Endothelial cell of umbilical vein (primary cell): ENCODE measurements at regions not wholly inside any gene's neighbourhood (a gene's known extent, or its start where the extent isn't known, plus 50 kb on each side); places are given as distances from the start of the nearest gene placed in this dataset.

Source experiments
- BruUV-seq: library from RNA; stranded (reverse); fragments of 400-500 nt; replicated peaks from 2 replicates; lab custom pipeline; 2021; lab: Mats Ljungman, UMichigan
- CTCF ChIA-PET: fragments of 300-600, 350-600 bp; sonication (Branson Sonifier 250); formaldehyde crosslinking; loops from one replicate; lab custom pipeline; 2021; ENCODE audit warnings: antibody characterized with exemption, inconsistent platforms; lab: Charles Lee
- POLR2A ChIA-PET: fragments of 300-600, 350-600 bp; sonication (Branson Sonifier 250); formaldehyde crosslinking; loops from one replicate; lab custom pipeline; 2021; ENCODE audit warnings: antibody characterized with exemption, inconsistent platforms; lab: Charles Lee
- DNase-seq: peaks from one replicate; pipeline ENCODE4 v3.0.0-alpha.2; 2011; ENCODE audit warnings: low read depth, low spot score
- FAIRE-seq: peaks from 2 replicates; lab custom pipeline; 2011; peaks lifted over from hg19 to GRCh38; lab: Jason Lieb, UNC
- H2AFZ ChIP-seq: 2 replicates; pipeline ENCODE4 v1.6.0; 2012; ENCODE audit warnings: low read depth, low read length, control low read depth, inconsistent platforms
- H3K27ac ChIP-seq: 2 replicates; pipeline ENCODE4 v1.5.1; 2011; ENCODE audit warnings: low read depth, mild to moderate bottlenecking, control low read depth, low read length, moderate library complexity; ENCODE audit not compliant: insufficient read depth
- H3K27me3 ChIP-seq, 2 experiments: 2 replicates each; pipeline versions ENCODE4 v1.6.0 to v1.6.1; 2011; ENCODE audit warnings: low read length in 2 of 2, mixed read lengths in 1 of 2; ENCODE audit not compliant: control insufficient read depth in 2 of 2, insufficient read depth in 2 of 2
- H3K36me3 ChIP-seq, 2 experiments: 2 replicates in 1 of 2; 3 replicates in 1 of 2; pipeline ENCODE4 v1.5.1; 2011; ENCODE audit warnings: low read length in 2 of 2, mild to moderate bottlenecking in 1 of 2, moderate library complexity in 1 of 2; ENCODE audit not compliant: control insufficient read depth in 2 of 2, insufficient read depth in 2 of 2; ENCODE audit errors: extremely low read depth in 1 of 2
- H3K4me1 ChIP-seq: 3 replicates; pipeline ENCODE4 v1.5.1; 2011; ENCODE audit warnings: mild to moderate bottlenecking, low read length; ENCODE audit not compliant: control insufficient read depth, insufficient read depth; ENCODE audit errors: extremely low read depth
- H3K4me2 ChIP-seq: 2 replicates; pipeline ENCODE4 v1.6.1; 2011; ENCODE audit warnings: low read length, control low read depth, mixed read lengths; ENCODE audit not compliant: insufficient read depth
- H3K4me3 ChIP-seq, 3 experiments: fragments of 200-600 bp in 1 of 3; sonication (generic), shearing (Covaris generic) in 1 of 3; replicated peaks in 1 of 3; 2 replicates each; pipeline ENCODE4 v1.5.1; 2011 to 2016; ENCODE audit warnings: control low read depth in 3 of 3, low read length in 3 of 3, mild to moderate bottlenecking in 2 of 3, inconsistent platforms in 1 of 3, low read depth in 1 of 3, moderate library complexity in 1 of 3; ENCODE audit not compliant: insufficient read depth in 1 of 3
- H3K79me2 ChIP-seq: 2 replicates; pipeline ENCODE4 v1.6.0; 2012; ENCODE audit warnings: low read length, inconsistent platforms; ENCODE audit not compliant: control insufficient read depth, insufficient read depth
- H3K9ac ChIP-seq: replicated peaks from 2 replicates; pipeline ENCODE3; 2011; ENCODE audit warnings: low read length, control low read depth; ENCODE audit not compliant: insufficient read depth; ENCODE audit errors: extremely low read depth
- H3K9me1 ChIP-seq: replicated peaks from 3 replicates; pipeline ENCODE4 v1.6.0; 2011; ENCODE audit warnings: mild to moderate bottlenecking, low read length; ENCODE audit not compliant: control insufficient read depth, insufficient read depth; ENCODE audit errors: extremely low read depth
- H3K9me3 ChIP-seq: replicated peaks from 2 replicates; pipeline ENCODE4 v1.5.1; 2012; ENCODE audit warnings: low read length, inconsistent platforms; ENCODE audit not compliant: control insufficient read depth, insufficient read depth
- H4K20me1 ChIP-seq: replicated peaks from 2 replicates; pipeline ENCODE3; 2011; ENCODE audit warnings: mild to moderate bottlenecking, low read length; ENCODE audit not compliant: control insufficient read depth, insufficient read depth; ENCODE audit errors: extremely low read depth
- EZH2 ChIP-seq: IDR thresholded peaks from 2 replicates; pipeline ENCODE4 v1.6.1; 2012; ENCODE audit warnings: borderline replicate concordance, low read depth, mild to moderate bottlenecking, moderate library complexity, low read length, inconsistent platforms; ENCODE audit not compliant: severe bottlenecking
- FOS ChIP-seq: IDR thresholded peaks from 2 replicates; pipeline ENCODE4 v1.6.1; 2011; ENCODE audit warnings: mild to moderate bottlenecking, low read length, moderate library complexity, borderline replicate concordance; ENCODE audit not compliant: insufficient read depth
- GATA2 ChIP-seq: IDR thresholded peaks from 2 replicates; pipeline ENCODE4 v1.7.0; 2011; ENCODE audit warnings: low read depth, mild to moderate bottlenecking, moderate library complexity, mixed read lengths, low read length; ENCODE audit not compliant: insufficient read length, insufficient read depth
- JUN ChIP-seq: IDR thresholded peaks from 2 replicates; pipeline ENCODE4 v1.6.1; 2011; ENCODE audit warnings: borderline replicate concordance, low read depth; ENCODE audit not compliant: insufficient read length, insufficient read depth
- MYC ChIP-seq: IDR thresholded peaks from one replicate; pipeline ENCODE4 v1.6.1; 2011; ENCODE audit warnings: mild to moderate bottlenecking, low read depth, low read length
- POLR2A ChIP-seq: IDR thresholded peaks from 2 replicates; pipeline ENCODE4 v1.6.1; 2012; ENCODE audit warnings: low read depth, mild to moderate bottlenecking, control low read depth, low read length
- POLR2AphosphoS5 ChIP-seq: IDR thresholded peaks from 2 replicates; pipeline ENCODE4 v1.6.1; 2012; ENCODE audit warnings: low read depth, mild to moderate bottlenecking, control low read depth, low read length, moderate library complexity; ENCODE audit not compliant: insufficient read depth
- dilution Hi-C: fragments of 300-500 bp; cut with MboI; formaldehyde crosslinking; loops from one replicate; pipeline ENCODE4 v1.15.0; 2019; ENCODE audit warnings: low sequenced_read_pairs; ENCODE audit not compliant: extremely low pct_ligation_motif_present
- intact Hi-C: fragments of 100-400 bp; cut with micrococcal nuclease; formaldehyde crosslinking; loops from one replicate; pipeline ENCODE4 v1.10.0; 2022
- TF ChIP-seq, protein P1 (sequence below): IDR thresholded peaks from 2 replicates; pipeline ENCODE4 v1.6.1; 2011; ENCODE audit not compliant: insufficient read depth, insufficient read length
- TF ChIP-seq, protein P2 (sequence below), 2 donors: IDR thresholded peaks; 1 replicate in 1 of 2; 2 replicates in 1 of 2; pipeline ENCODE4 v1.5.1; 2011; ENCODE audit warnings: low read length in 2 of 2, mild to moderate bottlenecking in 2 of 2, moderate library complexity in 2 of 2, control low read depth in 1 of 2, inconsistent platforms in 1 of 2, low read depth in 1 of 2; ENCODE audit not compliant: insufficient read depth in 1 of 2; ENCODE audit errors: extremely low read depth in 1 of 2

DNA sequence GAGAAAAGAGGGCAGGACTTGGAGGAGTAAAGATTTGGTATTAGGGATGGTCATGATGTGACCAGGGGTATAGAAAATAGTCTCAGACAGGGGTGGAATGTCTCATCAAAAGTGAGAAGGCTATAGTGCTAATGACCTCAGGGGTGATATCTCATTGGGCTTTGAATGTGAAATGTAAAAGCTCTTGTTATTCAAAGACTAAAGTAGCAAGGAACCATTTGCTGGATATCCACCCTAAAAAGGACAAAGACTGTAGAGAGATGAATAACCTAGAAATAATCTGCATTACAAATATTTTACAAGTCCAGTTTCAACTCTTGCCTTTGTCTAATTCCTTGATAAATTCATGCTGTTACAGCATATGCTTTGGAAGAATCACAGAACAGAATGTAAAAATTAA is 224.4 kb downstream of the ICOS start:
- no peaks in the 10 kb centered on the region for H3K79me2 ChIP-seq
- H3K4me2 ChIP-seq: no peak overlapping the region
- no peaks in the 10 kb centered on the region for H3K27me3 ChIP-seq
- no TSS peak for BruUV-seq
- CTCF ChIA-PET: interaction anchor here (0.7 to 6.0 kb wide), 3 partner anchors 9 to 17 kb away, joined by 3 to 33 read pairs (median 6); no protein-coding TSS in a partner anchor
- DNase-seq (no peak), FAIRE-seq (no peak)
- TF ChIP-seq FOS: no peak
- TF ChIP-seq JUN: no peak
- no peak for TF ChIP-seq MYC
- TF ChIP-seq, protein P1, sequence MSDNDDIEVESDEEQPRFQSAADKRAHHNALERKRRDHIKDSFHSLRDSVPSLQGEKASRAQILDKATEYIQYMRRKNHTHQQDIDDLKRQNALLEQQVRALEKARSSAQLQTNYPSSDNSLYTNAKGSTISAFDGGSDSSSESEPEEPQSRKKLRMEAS: no peak
- no peak for TF ChIP-seq POLR2A
- TF ChIP-seq GATA2: no peak
- TF ChIP-seq, protein P2, sequence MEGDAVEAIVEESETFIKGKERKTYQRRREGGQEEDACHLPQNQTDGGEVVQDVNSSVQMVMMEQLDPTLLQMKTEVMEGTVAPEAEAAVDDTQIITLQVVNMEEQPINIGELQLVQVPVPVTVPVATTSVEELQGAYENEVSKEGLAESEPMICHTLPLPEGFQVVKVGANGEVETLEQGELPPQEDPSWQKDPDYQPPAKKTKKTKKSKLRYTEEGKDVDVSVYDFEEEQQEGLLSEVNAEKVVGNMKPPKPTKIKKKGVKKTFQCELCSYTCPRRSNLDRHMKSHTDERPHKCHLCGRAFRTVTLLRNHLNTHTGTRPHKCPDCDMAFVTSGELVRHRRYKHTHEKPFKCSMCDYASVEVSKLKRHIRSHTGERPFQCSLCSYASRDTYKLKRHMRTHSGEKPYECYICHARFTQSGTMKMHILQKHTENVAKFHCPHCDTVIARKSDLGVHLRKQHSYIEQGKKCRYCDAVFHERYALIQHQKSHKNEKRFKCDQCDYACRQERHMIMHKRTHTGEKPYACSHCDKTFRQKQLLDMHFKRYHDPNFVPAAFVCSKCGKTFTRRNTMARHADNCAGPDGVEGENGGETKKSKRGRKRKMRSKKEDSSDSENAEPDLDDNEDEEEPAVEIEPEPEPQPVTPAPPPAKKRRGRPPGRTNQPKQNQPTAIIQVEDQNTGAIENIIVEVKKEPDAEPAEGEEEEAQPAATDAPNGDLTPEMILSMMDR (IDR thresholded peaks at IDR 0.05; ENCODE audit: extremely low read depth in 1 of 2, insufficient read depth in 1 of 2, low read depth in 1 of 2, low read length in 2 of 2): no peak
- TF ChIP-seq EZH2: no peak
- TF ChIP-seq POLR2AphosphoS5: no peak
- intact Hi-C loops: no loop called here
- POLR2A ChIA-PET: no interaction called here
- H3K27ac ChIP-seq: no peak overlapping the region
- no peaks in the 10 kb centered on the region for H3K4me1 ChIP-seq
- H2AFZ ChIP-seq: no peak overlapping the region
- no peaks in the 10 kb centered on the region for H4K20me1 ChIP-seq
- no peaks in the 10 kb centered on the region for H3K9me3 ChIP-seq
- H3K36me3 ChIP-seq: no peaks in the 10 kb centered on the region
- H3K9me1 ChIP-seq: no peaks in the 10 kb centered on the region
- H3K4me3 ChIP-seq: no peak overlapping the region
- dilution Hi-C loops: no loop called here
- H3K9ac ChIP-seq: no peak overlapping the region
